Tibial nerve (tissue), 3 donors: ENCODE measurements at regions not wholly inside any gene's neighbourhood (a gene's known extent, or its start where the extent isn't known, plus 50 kb on each side); places are given as distances from the start of the nearest gene placed in this dataset.

ENCODE experiments used
- CTCF ChIP-seq, 5 experiments: fragments of 200-600 bp in 3 of 5; fragments of 450-650 bp in 2 of 5; sonication (generic) in 3 of 5; IDR thresholded peaks; one replicate each; pipeline ENCODE4 v1.5.1; 2016 to 2019; ENCODE audit warnings: antibody characterized with exemption in 5 of 5, mild to moderate bottlenecking in 3 of 5, moderate library complexity in 2 of 5
- POLR2A ChIP-seq, 2 donors: fragments of 450-650 bp; IDR thresholded peaks; one replicate each; pipeline ENCODE4 v1.6.1; 2017; ENCODE audit warnings: antibody characterized with exemption in 2 of 2, mild to moderate bottlenecking in 2 of 2, moderate library complexity in 2 of 2

- TF ChIP-seq CTCF (IDR thresholded peaks at IDR 0.05) (no peak), POLR2A (IDR thresholded peaks at IDR 0.05) (no peak)
These were observed 51.9 kb upstream of the INTU start for GRCh38 chr4:127580891-127581290.
